ENCODE measurements at regions not wholly inside any gene's neighbourhood (a gene's known extent, or its start where the extent isn't known, plus 50 kb on each side); places are given as distances from the start of the nearest gene placed in this dataset.

DNA sequence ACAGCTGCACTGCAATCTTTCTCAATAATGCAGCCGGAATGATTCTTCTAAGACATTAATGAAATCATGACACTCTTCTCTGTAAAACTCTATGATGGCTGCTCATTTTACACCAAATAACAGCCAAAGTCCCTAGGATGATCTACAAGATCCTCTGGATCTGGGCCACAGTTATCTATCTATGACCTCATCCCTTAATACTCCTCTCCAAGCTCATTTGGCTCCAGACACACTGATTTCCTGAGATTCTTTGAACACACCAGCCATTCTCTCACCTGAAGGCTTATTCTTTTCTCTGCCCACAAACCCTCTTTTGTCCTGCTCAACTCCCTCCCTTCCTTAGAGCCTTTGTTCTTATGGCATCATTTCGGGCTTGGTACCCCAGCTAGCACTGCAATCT is 577.4 kb upstream of the ANKRD30A start:
- DNase-seq (ENCODE audit: low read depth, low spot score), result no peak
- no peak overlapping the region for H3K27ac ChIP-seq (ENCODE audit: insufficient read depth, low read depth, low read length)
- no peak overlapping the region for H3K4me2 ChIP-seq (ENCODE audit: insufficient read depth, low read length)
- H2AFZ ChIP-seq (ENCODE audit: low read depth, low read length), result no peak overlapping the region
- intact Hi-C loops (cut with micrococcal nuclease) (no loop called here), dilution Hi-C loops (cut with MboI; ENCODE audit: extremely low pct_ligation_motif_present, low sequenced_read_pairs) (no loop called here)
- no peaks in the 10 kb centered on the region for H3K27me3 ChIP-seq (ENCODE audit: control insufficient read depth in 2 of 2, insufficient read depth in 2 of 2, low read length in 2 of 2)
- H3K4me1 ChIP-seq (ENCODE audit: control insufficient read depth, extremely low read depth, insufficient read depth, low read length), result no peaks in the 10 kb centered on the region
- no TSS peak for BruUV-seq (replicated peaks)
- H4K20me1 ChIP-seq (replicated peaks; ENCODE audit: control insufficient read depth, extremely low read depth, insufficient read depth, low read length), result no peaks in the 10 kb centered on the region
- no peak for FAIRE-seq
- no peaks in the 10 kb centered on the region for H3K9me1 ChIP-seq (replicated peaks; ENCODE audit: control insufficient read depth, extremely low read depth, insufficient read depth, low read length)
- ChIA-PET POLR2A (no interaction called here), CTCF (no interaction called here)
- H3K79me2 ChIP-seq (ENCODE audit: control insufficient read depth, insufficient read depth, low read length), result no peaks in the 10 kb centered on the region
- no peak overlapping the region for H3K9ac ChIP-seq (replicated peaks; ENCODE audit: extremely low read depth, insufficient read depth, low read length)
- H3K9me3 ChIP-seq (replicated peaks; ENCODE audit: control insufficient read depth, insufficient read depth, low read length), result no peaks in the 10 kb centered on the region
- H3K4me3 ChIP-seq (replicated peaks in 1 of 3; ENCODE audit: insufficient read depth in 1 of 3, low read depth in 1 of 3, low read length in 3 of 3), result no peak overlapping the region
- no peaks in the 10 kb centered on the region for H3K36me3 ChIP-seq (ENCODE audit: control insufficient read depth in 2 of 2, extremely low read depth in 1 of 2, insufficient read depth in 2 of 2, low read length in 2 of 2)
- no peak for TF ChIP-seq POLR2A (IDR thresholded peaks at IDR 0.05; ENCODE audit: low read depth, low read length)
- no peak for TF ChIP-seq MAX (IDR thresholded peaks at IDR 0.05; ENCODE audit: insufficient read depth, insufficient read length)

DNA sequence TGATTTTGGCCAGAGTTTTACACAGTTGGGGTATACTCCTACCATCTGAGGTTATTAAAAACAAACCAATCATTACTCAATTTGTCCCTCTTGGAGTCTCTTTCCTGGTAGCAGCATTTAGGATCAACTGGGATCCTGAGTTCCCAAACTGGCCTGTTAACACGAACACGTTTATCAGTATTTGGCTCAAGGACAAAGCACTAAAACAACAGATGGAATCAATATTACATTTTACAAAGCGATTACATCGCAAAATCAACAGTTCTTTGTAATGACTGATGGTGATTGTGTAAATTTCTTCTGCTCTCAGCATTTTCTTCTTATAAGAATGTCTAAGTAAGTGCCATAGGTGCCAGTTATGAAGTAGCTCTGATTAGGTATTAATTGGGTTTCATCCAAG is 582.9 kb upstream of the ANKRD30A start:
- CTCF ChIA-PET, result no interaction called here
- DNase-seq (ENCODE audit: low read depth, low spot score), result peak; percentile 37

More for the DNA sequence above, 582.9 kb upstream of the ANKRD30A start:
- Histone ChIP-seq H3K27ac (ENCODE audit: insufficient read depth, low read depth, low read length) (no peak overlapping the region), H4K20me1 (replicated peaks; ENCODE audit: control insufficient read depth, extremely low read depth, insufficient read depth, low read length) (no peaks in the 10 kb centered on the region), H3K9me1 (replicated peaks; ENCODE audit: control insufficient read depth, extremely low read depth, insufficient read depth, low read length) (no peaks in the 10 kb centered on the region), H3K4me1 (ENCODE audit: control insufficient read depth, extremely low read depth, insufficient read depth, low read length) (peaks cover 17% of the 10 kb centered on the region), H3K9me3 (replicated peaks; ENCODE audit: control insufficient read depth, insufficient read depth, low read length) (no peaks in the 10 kb centered on the region), H3K27me3 (ENCODE audit: control insufficient read depth in 2 of 2, insufficient read depth in 2 of 2, low read length in 2 of 2) (no peaks in the 10 kb centered on the region), H2AFZ (ENCODE audit: low read depth, low read length) (peak overlapping the region; percentile 51), H3K79me2 (ENCODE audit: control insufficient read depth, insufficient read depth, low read length) (no peaks in the 10 kb centered on the region), H3K4me2 (ENCODE audit: insufficient read depth, low read length) (no peak overlapping the region), H3K36me3 (ENCODE audit: control insufficient read depth in 2 of 2, extremely low read depth in 1 of 2, insufficient read depth in 2 of 2, low read length in 2 of 2) (no peaks in the 10 kb centered on the region), H3K9ac (replicated peaks; ENCODE audit: extremely low read depth, insufficient read depth, low read length) (no peak overlapping the region), H3K4me3 (replicated peaks in 1 of 3; ENCODE audit: insufficient read depth in 1 of 3, low read depth in 1 of 3, low read length in 3 of 3) (no peak overlapping the region)
- POLR2A ChIA-PET, result no interaction called here
- dilution Hi-C loops (cut with MboI; ENCODE audit: extremely low pct_ligation_motif_present, low sequenced_read_pairs) (no loop called here), intact Hi-C loops (cut with micrococcal nuclease) (no loop called here)
- BruUV-seq (replicated peaks), result no TSS peak
- no peak for TF ChIP-seq POLR2A (IDR thresholded peaks at IDR 0.05; ENCODE audit: low read depth, low read length)
- TF ChIP-seq FOS (IDR thresholded peaks at IDR 0.05; ENCODE audit: borderline replicate concordance, insufficient read depth, low read length), result no peak
- no peak for TF ChIP-seq MYC (IDR thresholded peaks at IDR 0.05; ENCODE audit: low read depth, low read length)
- TF ChIP-seq GATA2 (IDR thresholded peaks at IDR 0.05; ENCODE audit: insufficient read depth, insufficient read length, low read depth, low read length), result no peak
- TF ChIP-seq POLR2AphosphoS5 (IDR thresholded peaks at IDR 0.05; ENCODE audit: insufficient read depth, low read depth, low read length), result no peak
- TF ChIP-seq EZH2 (IDR thresholded peaks at IDR 0.05; ENCODE audit: borderline replicate concordance, low read depth, low read length, severe bottlenecking), result no peak
- TF ChIP-seq CTCF (IDR thresholded peaks at IDR 0.05; ENCODE audit: extremely low read depth in 1 of 2, insufficient read depth in 1 of 2, low read depth in 1 of 2, low read length in 2 of 2), result no peak
- no peak for TF ChIP-seq MAX (IDR thresholded peaks at IDR 0.05; ENCODE audit: insufficient read depth, insufficient read length)
- no peak for TF ChIP-seq JUN (IDR thresholded peaks at IDR 0.05; ENCODE audit: borderline replicate concordance, insufficient read depth, insufficient read length, low read depth)
- FAIRE-seq, result no peak

Data from endothelial cell of umbilical vein (primary cell).